ENCODE measurements at regions not wholly inside any gene's neighbourhood (a gene's known extent, or its start where the extent isn't known, plus 50 kb on each side); places are given as distances from the start of the nearest gene placed in this dataset.
"Not testable (repeated sequence)": the region's sequence is repeated elsewhere in the genome, so short reads cannot be mapped to it uniquely, and the experiment has no call there.

GRCh38 chr5:52282647-52283046 lies 505.1 kb upstream of the ITGA1 start:
- intact Hi-C loops (cut with micrococcal nuclease), result no loop called here
- no peak overlapping the region for H3K4me2 ChIP-seq (ENCODE audit: low read length)
- no peaks in the 10 kb centered on the region for H3K4me1 ChIP-seq (ENCODE audit: insufficient read depth, low read length)
- no peaks in the 10 kb centered on the region for H3K27me3 ChIP-seq (ENCODE audit: low read length)
- H3K9ac ChIP-seq (ENCODE audit: low read length), result no peak overlapping the region
- DNase-seq (no peak), ATAC-seq (no peak)
- H3K27ac ChIP-seq (ENCODE audit: low read length), result no peak overlapping the region
- CTCF ChIA-PET, result no interaction called here
- TF ChIP-seq, protein P1, sequence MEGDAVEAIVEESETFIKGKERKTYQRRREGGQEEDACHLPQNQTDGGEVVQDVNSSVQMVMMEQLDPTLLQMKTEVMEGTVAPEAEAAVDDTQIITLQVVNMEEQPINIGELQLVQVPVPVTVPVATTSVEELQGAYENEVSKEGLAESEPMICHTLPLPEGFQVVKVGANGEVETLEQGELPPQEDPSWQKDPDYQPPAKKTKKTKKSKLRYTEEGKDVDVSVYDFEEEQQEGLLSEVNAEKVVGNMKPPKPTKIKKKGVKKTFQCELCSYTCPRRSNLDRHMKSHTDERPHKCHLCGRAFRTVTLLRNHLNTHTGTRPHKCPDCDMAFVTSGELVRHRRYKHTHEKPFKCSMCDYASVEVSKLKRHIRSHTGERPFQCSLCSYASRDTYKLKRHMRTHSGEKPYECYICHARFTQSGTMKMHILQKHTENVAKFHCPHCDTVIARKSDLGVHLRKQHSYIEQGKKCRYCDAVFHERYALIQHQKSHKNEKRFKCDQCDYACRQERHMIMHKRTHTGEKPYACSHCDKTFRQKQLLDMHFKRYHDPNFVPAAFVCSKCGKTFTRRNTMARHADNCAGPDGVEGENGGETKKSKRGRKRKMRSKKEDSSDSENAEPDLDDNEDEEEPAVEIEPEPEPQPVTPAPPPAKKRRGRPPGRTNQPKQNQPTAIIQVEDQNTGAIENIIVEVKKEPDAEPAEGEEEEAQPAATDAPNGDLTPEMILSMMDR (conservative IDR thresholded peaks at IDR 0.05; ENCODE audit: low read depth, low read length), result no peak
- TF ChIP-seq EZH2phosphoT487 (IDR thresholded peaks at IDR 0.05; ENCODE audit: borderline replicate concordance, low read length), result no peak
- TF ChIP-seq EZH2 (IDR thresholded peaks at IDR 0.05; ENCODE audit: low read length, unreplicated experiment), result no peak
- no TSS peak for BruUV-seq (replicated peaks)
- no peak overlapping the region for H2AFZ ChIP-seq (ENCODE audit: low read length)
- no peaks in the 10 kb centered on the region for H3K9me3 ChIP-seq (ENCODE audit: low read length)
- H3K4me3 ChIP-seq (ENCODE audit: low read length), result no peak overlapping the region
- no peaks in the 10 kb centered on the region for H3K36me3 ChIP-seq (ENCODE audit: low read depth, low read length)
- no peaks in the 10 kb centered on the region for H3K9me2 ChIP-seq (replicated peaks; ENCODE audit: low read length)
- H3F3A ChIP-seq (ENCODE audit: low read length, unreplicated experiment), result no peaks in the 10 kb centered on the region
- H3K79me2 ChIP-seq (ENCODE audit: low read length), result no peaks in the 10 kb centered on the region
- POLR2A ChIA-PET (ENCODE audit: unreplicated experiment), result no interaction called here
- no peaks in the 10 kb centered on the region for H4K20me1 ChIP-seq (ENCODE audit: low read length)

GRCh38 chr5:52283221-52283620 lies 504.5 kb upstream of the ITGA1 start:
- H3K9ac ChIP-seq (ENCODE audit: low read length), result no peak overlapping the region
- DNase-seq (peak; percentile 42), ATAC-seq (peak; percentile 31; the same call in 1 of the 2 replicates)
- H3F3A ChIP-seq (ENCODE audit: low read length, unreplicated experiment), result no peaks in the 10 kb centered on the region
- H3K9me2 ChIP-seq (replicated peaks; ENCODE audit: low read length), result no peaks in the 10 kb centered on the region
- H3K4me1 ChIP-seq (ENCODE audit: insufficient read depth, low read length), result no peaks in the 10 kb centered on the region
- no peaks in the 10 kb centered on the region for H3K27me3 ChIP-seq (ENCODE audit: low read length)
- H3K79me2 ChIP-seq (ENCODE audit: low read length), result no peaks in the 10 kb centered on the region
- ChIA-PET POLR2A (ENCODE audit: unreplicated experiment) (no interaction called here), CTCF (no interaction called here)
- BruUV-seq (replicated peaks), result no TSS peak
- intact Hi-C loops (cut with micrococcal nuclease), result no loop called here
- H3K27ac ChIP-seq (ENCODE audit: low read length), result no peak overlapping the region
- H3K4me3 ChIP-seq (ENCODE audit: low read length), result no peak overlapping the region
- no peaks in the 10 kb centered on the region for H4K20me1 ChIP-seq (ENCODE audit: low read length)
- H2AFZ ChIP-seq (ENCODE audit: low read length), result no peak overlapping the region
- no peaks in the 10 kb centered on the region for H3K9me3 ChIP-seq (ENCODE audit: low read length)
- H3K4me2 ChIP-seq (ENCODE audit: low read length), result no peak overlapping the region
- TF ChIP-seq EZH2 (IDR thresholded peaks at IDR 0.05; ENCODE audit: low read length, unreplicated experiment) (no peak), EZH2phosphoT487 (IDR thresholded peaks at IDR 0.05; ENCODE audit: borderline replicate concordance, low read length) (no peak)
- TF ChIP-seq, protein P1 (conservative IDR thresholded peaks at IDR 0.05; ENCODE audit: low read depth, low read length), result no peak
- H3K36me3 ChIP-seq (ENCODE audit: low read depth, low read length), result no peaks in the 10 kb centered on the region

DNA sequence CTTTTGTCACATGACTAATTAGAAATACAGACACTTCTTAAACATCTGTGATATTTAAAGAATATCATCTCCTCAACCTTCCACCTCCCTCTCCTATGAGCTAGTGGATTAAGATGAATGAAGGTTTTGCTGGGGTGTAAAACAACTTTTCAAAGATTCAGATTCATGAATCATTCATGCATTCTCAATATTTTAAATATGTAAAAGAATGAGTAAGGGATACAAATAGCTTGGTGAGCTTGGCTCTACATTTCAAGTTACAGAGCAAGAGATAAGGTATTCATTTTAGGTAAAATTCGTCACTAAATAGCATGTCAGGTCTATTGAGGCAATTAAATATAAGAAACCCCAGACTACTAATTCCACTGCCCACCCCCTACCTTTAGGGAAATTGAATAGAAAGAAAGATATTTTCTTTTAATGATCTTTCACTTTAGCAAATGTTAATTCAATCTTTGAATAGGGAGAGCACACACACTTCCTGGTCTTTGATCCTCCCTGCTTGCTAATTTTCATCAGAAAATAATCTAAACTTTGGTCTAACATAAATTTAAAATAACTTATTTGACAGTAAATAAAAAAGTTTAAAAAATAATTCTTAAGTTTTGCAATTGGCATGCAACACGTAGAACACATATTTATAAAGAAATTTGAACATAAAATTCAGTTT lies 486.9 kb upstream of the ITGA1 start:
- Histone ChIP-seq H3K9me3 (ENCODE audit: low read length) (no peaks in the 10 kb centered on the region), H2AFZ (ENCODE audit: low read length) (no peak overlapping the region), H3K36me3 (ENCODE audit: low read depth, low read length) (no peaks in the 10 kb centered on the region), H3F3A (ENCODE audit: low read length, unreplicated experiment) (no peaks in the 10 kb centered on the region), H3K4me1 (ENCODE audit: insufficient read depth, low read length) (no peaks in the 10 kb centered on the region), H3K27me3 (ENCODE audit: low read length) (no peaks in the 10 kb centered on the region), H3K9ac (ENCODE audit: low read length) (no peak overlapping the region), H3K9me2 (replicated peaks; ENCODE audit: low read length) (no peaks in the 10 kb centered on the region), H3K27ac (ENCODE audit: low read length) (no peak overlapping the region), H4K20me1 (ENCODE audit: low read length) (no peaks in the 10 kb centered on the region), H3K79me2 (ENCODE audit: low read length) (no peaks in the 10 kb centered on the region), H3K4me3 (ENCODE audit: low read length) (no peak overlapping the region), H3K4me2 (ENCODE audit: low read length) (no peak overlapping the region)
- BruUV-seq (replicated peaks), result no TSS peak
- CTCF ChIA-PET, result no interaction called here
- ATAC-seq, result no peak
- POLR2A ChIA-PET (ENCODE audit: unreplicated experiment), result no interaction called here
- intact Hi-C loops (cut with micrococcal nuclease), result no loop called here
- no peak for DNase-seq
- no peak for TF ChIP-seq EZH2phosphoT487 (IDR thresholded peaks at IDR 0.05; ENCODE audit: borderline replicate concordance, low read length)
- TF ChIP-seq, protein P1 (conservative IDR thresholded peaks at IDR 0.05; ENCODE audit: low read depth, low read length), result no peak
- no peak for TF ChIP-seq EZH2 (IDR thresholded peaks at IDR 0.05; ENCODE audit: low read length, unreplicated experiment)

DNA sequence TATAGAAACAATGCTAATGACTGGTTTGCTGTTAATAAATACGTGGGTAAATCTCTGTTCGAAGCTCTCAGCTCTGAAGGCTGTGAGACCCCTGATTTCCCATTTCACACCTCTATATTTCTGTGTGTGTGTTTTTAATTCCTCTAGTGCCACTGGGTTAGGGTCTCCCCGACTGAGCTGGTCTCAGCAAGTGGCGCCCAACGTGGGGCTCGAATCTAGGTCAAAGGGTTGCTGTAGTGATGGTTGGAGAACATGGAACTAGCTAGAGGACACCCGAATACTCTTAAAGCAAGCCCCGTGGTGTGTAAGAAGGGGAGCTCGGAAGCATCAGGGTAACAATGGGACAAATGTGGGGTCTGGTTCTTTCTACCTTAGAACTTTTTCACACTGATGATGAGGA lies 482.9 kb upstream of the ITGA1 start:
- ATAC-seq; H3K9me2 ChIP-seq (replicated peaks; ENCODE audit: low read length); DNase-seq; H2AFZ ChIP-seq (ENCODE audit: low read length); H4K20me1 ChIP-seq (ENCODE audit: low read length); H3K4me1 ChIP-seq (ENCODE audit: insufficient read depth, low read length); H3K79me2 ChIP-seq (ENCODE audit: low read length); H3K4me2 ChIP-seq (ENCODE audit: low read length); H3K27ac ChIP-seq (ENCODE audit: low read length); POLR2A ChIA-PET (ENCODE audit: unreplicated experiment); H3K9ac ChIP-seq (ENCODE audit: low read length); H3K4me3 ChIP-seq (ENCODE audit: low read length); intact Hi-C loops (cut with micrococcal nuclease); H3K9me3 ChIP-seq (ENCODE audit: low read length); H3F3A ChIP-seq (ENCODE audit: low read length, unreplicated experiment); BruUV-seq (replicated peaks); H3K36me3 ChIP-seq (ENCODE audit: low read depth, low read length); H3K27me3 ChIP-seq (ENCODE audit: low read length); CTCF ChIA-PET: not testable (repeated sequence)

Data from PC-3 (cell line).